H7 (cell line): ENCODE measurements at regions not wholly inside any gene's neighbourhood (a gene's known extent, or its start where the extent isn't known, plus 50 kb on each side); places are given as distances from the start of the nearest gene placed in this dataset.
"Not testable (repeated sequence)": the region's sequence is repeated elsewhere in the genome, so short reads cannot be mapped to it uniquely, and the experiment has no call there.

Source experiments
- DNase-seq: peaks from one replicate; pipeline ENCODE4 v3.0.0; 2012
- H3K27me3 ChIP-seq: 2 replicates; pipeline ENCODE4 v1.6.0; 2011; ENCODE audit warnings: mild to moderate bottlenecking, low read length; ENCODE audit not compliant: control insufficient read depth, insufficient read depth
- H3K36me3 ChIP-seq: replicated peaks from 2 replicates; pipeline ENCODE4 v1.5.1; 2011; ENCODE audit warnings: low read length; ENCODE audit not compliant: control insufficient read depth, insufficient read depth
- H3K4me3 ChIP-seq: 2 replicates; pipeline ENCODE4 v1.5.1; 2011; ENCODE audit warnings: low read depth, mild to moderate bottlenecking, control low read depth, low read length, moderate library complexity; ENCODE audit not compliant: insufficient read depth

DNA sequence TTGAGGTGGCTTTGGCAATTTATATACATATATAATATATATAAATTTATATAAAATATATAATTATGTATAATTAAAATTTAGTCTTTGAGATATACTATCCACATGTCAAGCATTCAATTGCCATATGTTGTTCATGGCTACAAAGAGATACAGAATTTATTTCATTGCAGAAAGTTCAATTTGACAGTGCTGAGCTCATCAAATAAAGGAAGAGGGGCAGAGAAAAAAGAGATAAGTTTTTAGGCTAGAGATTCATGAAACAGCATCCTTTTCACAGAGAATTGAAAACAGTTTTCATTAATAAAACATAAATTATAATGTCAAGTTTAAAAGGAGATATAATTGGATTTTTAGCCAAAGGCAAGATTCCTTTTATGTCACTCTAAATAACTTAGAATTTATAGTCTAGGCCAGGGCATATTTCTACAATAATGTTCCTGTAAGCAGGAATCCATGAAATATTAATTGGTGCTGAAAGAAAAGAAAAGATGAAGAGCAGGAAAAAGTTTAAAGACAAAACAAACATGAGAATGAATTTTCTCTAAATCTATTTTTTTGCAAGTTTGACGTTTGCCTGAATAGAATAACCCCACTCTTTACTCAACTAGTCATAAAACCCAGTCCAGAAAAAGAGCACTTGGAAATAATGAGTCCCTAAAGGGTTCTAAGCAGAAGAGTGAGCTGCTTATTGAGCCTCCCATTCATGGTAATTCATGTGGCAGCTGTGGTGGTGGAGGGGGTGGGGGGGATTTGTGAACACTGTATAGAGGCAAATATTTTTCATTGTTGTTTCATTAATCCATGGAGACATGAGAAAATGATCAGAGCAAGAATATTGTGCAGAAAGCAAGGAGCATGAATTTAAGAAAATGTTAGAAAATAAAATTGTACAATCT, 1279.5 kb downstream of the CDH12 start:
- Histone ChIP-seq H3K4me3 (no peak overlapping the region), H3K27me3 (no peaks in the 10 kb centered on the region)

DNA sequence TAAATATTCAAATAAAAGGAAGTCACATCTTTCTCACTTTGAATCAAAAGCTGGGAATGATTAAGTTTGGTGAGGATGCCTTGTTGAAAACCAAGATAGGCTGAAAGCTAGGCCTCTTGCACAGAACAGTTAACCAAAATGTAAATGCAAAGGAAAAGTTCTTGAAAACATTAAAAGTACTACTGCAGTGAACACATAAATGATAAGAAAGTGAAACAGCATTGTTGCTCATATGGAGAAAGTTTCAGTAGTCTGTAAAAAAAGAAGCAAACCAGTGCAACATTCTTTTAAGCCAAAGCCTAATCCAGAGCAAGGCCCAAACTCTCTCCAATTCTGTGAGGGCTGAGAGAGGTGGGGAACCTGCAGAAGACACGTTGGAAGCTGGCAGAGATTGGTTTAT, 1281.9 kb downstream of the CDH12 start:
- H3K4me3 ChIP-seq, H3K36me3 ChIP-seq, DNase-seq, H3K27me3 ChIP-seq: not testable (repeated sequence)

More for the DNA sequence above, 1279.5 kb downstream of the CDH12 start:
- DNase-seq, result no peak
- no peaks in the 10 kb centered on the region for H3K36me3 ChIP-seq

DNA sequence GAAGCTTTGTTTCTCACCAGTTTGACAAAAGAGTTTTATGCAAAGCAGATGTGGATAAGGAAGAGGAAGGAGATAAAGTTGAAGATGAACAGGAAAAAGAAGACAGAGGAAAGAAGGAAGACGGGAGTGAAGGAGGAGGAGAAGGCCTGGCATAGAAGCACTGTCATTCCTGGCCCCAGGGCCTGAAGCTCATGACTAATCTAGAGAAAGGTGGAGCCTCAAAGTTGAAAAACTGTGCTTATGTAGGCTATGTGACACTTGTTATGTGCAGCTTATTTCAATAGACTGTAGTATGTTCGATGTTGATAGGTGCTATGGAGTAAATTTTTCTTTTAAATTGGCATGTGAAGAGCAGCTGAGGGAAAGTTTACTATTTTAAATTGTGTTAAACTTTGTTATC, 1294.0 kb downstream of the CDH12 start:
- H3K36me3 ChIP-seq, H3K27me3 ChIP-seq, DNase-seq, H3K4me3 ChIP-seq: not testable (repeated sequence)

DNA sequence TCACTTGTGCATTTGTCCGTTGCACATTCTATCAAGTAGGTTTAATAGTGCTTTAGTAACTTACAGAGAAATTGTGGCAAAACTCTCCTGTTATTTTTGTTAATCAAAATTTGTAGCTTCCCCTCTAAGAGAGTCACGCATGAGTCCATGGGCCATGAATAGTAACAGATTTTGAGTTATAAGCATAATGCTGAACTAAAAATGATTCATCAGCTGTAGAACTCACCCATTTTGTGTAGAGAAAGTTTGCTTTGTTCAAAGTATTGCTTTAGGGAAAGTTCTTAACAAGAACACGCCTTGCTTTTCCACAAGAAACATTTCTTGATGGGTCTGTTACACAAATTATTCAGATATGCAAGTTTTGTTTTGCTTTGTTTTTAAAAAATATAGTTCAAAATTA, 1300.9 kb downstream of the CDH12 start:
- not testable (repeated sequence) for H3K36me3 ChIP-seq, H3K4me3 ChIP-seq, DNase-seq, H3K27me3 ChIP-seq

- DNase-seq, H3K36me3 ChIP-seq, H3K27me3 ChIP-seq, H3K4me3 ChIP-seq: not testable (repeated sequence)
These were observed 1302.2 kb downstream of the CDH12 start for GRCh38 chr5:21550916-21551315.

- not testable (repeated sequence) for H3K36me3 ChIP-seq, H3K4me3 ChIP-seq, H3K27me3 ChIP-seq, DNase-seq
These were observed 1305.5 kb downstream of the CDH12 start for GRCh38 chr5:21547656-21548055.

DNA sequence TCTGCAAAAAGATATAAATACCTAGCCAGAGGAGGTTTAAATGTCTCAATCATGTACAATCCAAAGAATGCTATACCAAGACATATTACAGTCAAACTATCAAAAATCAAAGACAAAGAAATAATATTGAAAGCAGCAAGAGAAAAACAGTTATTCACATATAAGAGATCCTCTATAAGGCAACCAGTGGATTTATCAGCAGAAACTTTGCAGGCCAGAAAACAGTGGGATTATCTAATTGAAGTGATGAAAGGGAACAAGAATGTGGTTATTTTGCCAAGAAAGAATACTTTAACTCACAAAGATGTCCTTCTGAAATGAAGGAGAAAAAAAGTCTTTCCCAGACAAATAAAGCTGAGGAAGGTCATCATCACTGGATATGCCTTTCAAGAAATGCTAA, 1318.0 kb downstream of the CDH12 start:
- H3K36me3 ChIP-seq, DNase-seq, H3K27me3 ChIP-seq, H3K4me3 ChIP-seq: not testable (repeated sequence)

DNA sequence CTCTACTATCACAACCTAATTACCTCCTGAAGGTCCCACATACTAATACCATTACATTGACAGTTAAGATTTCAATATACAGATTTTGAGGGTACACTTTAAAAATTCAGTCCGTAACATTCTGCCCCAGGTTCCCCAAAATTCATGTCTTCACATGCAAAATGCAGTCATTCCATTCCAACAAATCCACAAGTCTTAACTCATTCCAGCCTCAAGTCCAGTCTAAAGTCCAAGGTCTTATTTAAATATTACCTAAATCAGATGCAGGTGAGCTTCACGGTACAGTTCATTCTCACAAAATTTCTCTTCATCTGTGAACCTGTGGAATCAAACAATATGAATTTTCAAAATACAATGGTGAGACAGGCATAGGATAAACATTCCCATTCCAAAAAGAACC, 1332.0 kb downstream of the CDH12 start:
- DNase-seq, H3K4me3 ChIP-seq, H3K27me3 ChIP-seq, H3K36me3 ChIP-seq: not testable (repeated sequence)

DNA sequence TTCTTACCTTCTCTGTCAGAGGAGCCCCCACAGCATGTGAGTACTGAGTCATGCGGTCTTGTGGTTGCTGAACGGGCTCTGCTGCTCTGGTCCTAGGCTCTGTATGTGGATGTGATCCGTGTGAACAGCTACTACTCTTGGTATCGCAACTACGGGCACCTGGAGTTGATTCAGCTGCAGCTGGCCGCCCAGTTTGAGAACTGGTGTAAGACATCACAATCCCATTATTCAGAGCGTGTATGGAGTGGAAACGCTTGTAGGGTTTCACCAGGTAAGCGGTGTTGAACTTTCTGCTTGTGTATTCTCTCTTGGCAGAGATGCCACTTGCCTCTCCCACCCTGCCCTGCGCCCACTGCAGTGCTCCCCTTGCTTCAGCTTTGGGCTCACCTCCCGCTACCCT, 1356.2 kb downstream of the CDH12 start:
- H3K4me3 ChIP-seq, H3K36me3 ChIP-seq, DNase-seq, H3K27me3 ChIP-seq: not testable (repeated sequence)

- H3K4me3 ChIP-seq, DNase-seq, H3K27me3 ChIP-seq, H3K36me3 ChIP-seq: not testable (repeated sequence)
These were observed 1357.1 kb downstream of the CDH12 start for GRCh38 chr5:21496056-21496455.

- not testable (repeated sequence) for H3K36me3 ChIP-seq, H3K4me3 ChIP-seq, H3K27me3 ChIP-seq, DNase-seq
These were observed 1357.9 kb downstream of the CDH12 start for GRCh38 chr5:21495235-21495634.

DNA sequence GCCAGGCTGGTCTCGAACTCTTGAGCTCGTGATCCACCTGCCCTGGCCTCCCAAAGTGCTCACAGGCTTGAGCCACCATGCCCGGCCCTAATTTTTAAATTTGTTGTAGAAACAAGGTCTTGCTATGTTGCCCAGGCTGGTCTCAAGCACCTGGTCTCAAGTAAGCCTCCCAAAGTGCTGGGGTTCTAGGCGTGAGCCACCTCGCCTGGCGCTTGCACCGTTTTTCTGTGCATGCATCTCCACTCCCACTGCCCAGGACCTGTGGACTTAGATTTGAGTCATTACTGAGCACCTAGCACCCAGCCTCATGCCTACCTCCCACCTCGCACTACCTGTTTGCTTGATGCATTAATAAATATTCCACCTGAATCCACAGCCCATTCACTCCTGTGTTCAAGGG, 1359.1 kb downstream of the CDH12 start:
- not testable (repeated sequence) for DNase-seq, H3K27me3 ChIP-seq, H3K36me3 ChIP-seq, H3K4me3 ChIP-seq

DNA sequence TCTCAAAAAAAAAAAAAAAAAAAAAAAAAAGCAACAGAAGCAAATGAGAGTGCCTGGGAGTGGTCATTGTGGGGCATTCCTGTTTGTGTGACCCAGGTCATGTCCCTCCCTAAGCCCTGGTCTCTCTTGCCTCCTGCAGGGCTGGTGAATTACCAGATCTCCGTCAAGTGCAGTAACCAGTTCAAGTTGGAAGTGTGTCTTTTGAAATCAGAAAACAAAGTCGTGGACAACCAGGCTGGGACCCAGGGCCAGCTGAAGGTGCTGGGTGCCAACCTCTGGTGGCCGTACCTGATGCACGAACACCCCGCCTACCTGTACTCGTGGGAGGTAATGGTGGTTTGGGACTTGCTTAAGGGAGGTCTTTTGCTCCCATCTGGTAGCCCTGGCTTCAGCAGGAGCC, 1362.0 kb downstream of the CDH12 start:
- not testable (repeated sequence) for H3K36me3 ChIP-seq, DNase-seq, H3K27me3 ChIP-seq, H3K4me3 ChIP-seq

DNA sequence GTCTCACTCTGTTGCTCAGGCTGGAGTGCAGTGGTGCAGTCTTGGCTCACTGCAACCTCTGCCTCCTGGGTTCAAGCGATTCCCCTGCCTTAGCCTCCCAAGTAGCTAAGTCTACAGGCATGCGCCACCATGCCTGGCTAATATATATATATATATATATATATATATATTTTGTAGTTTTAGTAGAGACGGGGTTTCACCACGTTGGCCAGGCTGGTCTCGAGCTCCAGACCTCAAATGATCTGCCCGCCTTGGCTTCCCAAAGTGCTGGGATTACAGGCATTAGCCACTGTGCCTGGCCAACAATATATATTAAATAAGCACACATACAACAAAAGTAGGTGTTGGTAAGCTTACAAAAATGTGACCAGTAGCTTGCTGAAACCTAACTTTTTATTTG, 1364.3 kb downstream of the CDH12 start:
- not testable (repeated sequence) for H3K36me3 ChIP-seq, H3K27me3 ChIP-seq, DNase-seq, H3K4me3 ChIP-seq

GRCh38 chr5:21485458-21486000, 1367.6 kb downstream of the CDH12 start:
- not testable (repeated sequence) for DNase-seq, H3K27me3 ChIP-seq, H3K4me3 ChIP-seq, H3K36me3 ChIP-seq
